Ovary (tissue), 3 donors: ENCODE measurements at regions not wholly inside any gene's neighbourhood (a gene's known extent, or its start where the extent isn't known, plus 50 kb on each side); places are given as distances from the start of the nearest gene placed in this dataset.

Experiments used
- POLR2A ChIP-seq: fragments of 450-650 bp; IDR thresholded peaks from one replicate; pipeline ENCODE4 v1.6.1; 2017; ENCODE audit warnings: antibody characterized with exemption, mild to moderate bottlenecking, moderate library complexity
- TF ChIP-seq, protein P1 (sequence below), 3 donors: fragments of 450-650 bp in 2 of 3; fragments of 200-600 bp in 1 of 3; IDR thresholded peaks; one replicate each; pipeline versions ENCODE4 v1.5.1 to v1.8.0; 2016 to 2022; ENCODE audit warnings: antibody characterized with exemption in 3 of 3, mild to moderate bottlenecking in 1 of 3
- donor health status: DM: no; HTN: no; CAD: no.

DNA sequence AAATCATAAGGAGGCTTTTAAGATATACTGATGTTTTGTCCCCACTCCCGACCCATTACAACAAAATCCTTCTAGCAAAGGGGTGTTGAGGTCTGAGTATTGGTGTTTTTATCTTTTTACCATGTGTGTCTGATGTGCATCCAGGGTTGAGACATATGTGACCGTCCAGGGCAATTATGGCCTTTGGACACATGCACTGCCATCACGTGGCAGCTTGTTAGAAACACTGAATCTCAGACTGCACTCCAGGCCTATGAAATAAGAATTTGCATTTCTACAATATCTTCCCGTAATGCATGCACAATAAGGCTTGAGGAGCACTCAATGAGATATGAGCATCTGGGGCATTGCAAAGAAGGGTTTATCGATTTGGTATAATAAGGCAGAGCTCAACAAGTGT, 235.1 kb upstream of the ZNF804A start:
- TF ChIP-seq, protein P1, sequence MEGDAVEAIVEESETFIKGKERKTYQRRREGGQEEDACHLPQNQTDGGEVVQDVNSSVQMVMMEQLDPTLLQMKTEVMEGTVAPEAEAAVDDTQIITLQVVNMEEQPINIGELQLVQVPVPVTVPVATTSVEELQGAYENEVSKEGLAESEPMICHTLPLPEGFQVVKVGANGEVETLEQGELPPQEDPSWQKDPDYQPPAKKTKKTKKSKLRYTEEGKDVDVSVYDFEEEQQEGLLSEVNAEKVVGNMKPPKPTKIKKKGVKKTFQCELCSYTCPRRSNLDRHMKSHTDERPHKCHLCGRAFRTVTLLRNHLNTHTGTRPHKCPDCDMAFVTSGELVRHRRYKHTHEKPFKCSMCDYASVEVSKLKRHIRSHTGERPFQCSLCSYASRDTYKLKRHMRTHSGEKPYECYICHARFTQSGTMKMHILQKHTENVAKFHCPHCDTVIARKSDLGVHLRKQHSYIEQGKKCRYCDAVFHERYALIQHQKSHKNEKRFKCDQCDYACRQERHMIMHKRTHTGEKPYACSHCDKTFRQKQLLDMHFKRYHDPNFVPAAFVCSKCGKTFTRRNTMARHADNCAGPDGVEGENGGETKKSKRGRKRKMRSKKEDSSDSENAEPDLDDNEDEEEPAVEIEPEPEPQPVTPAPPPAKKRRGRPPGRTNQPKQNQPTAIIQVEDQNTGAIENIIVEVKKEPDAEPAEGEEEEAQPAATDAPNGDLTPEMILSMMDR (IDR thresholded peaks at IDR 0.05): no peak
- TF ChIP-seq POLR2A: no peak
